ENCODE measurements at regions not wholly inside any gene's neighbourhood (a gene's known extent, or its start where the extent isn't known, plus 50 kb on each side); places are given as distances from the start of the nearest gene placed in this dataset.

- TF ChIP-seq CTCF (IDR thresholded peaks at IDR 0.05) (no peak), POLR2A (IDR thresholded peaks at IDR 0.05) (no peak)
Observed at GRCh38 chr12:131258398-131258797, 304.7 kb downstream of the ADGRD1 start.

All from adrenal gland (tissue), 5 donors.